ENCODE measurements at regions not wholly inside any gene's neighbourhood (a gene's known extent, or its start where the extent isn't known, plus 50 kb on each side); places are given as distances from the start of the nearest gene placed in this dataset.

DNA sequence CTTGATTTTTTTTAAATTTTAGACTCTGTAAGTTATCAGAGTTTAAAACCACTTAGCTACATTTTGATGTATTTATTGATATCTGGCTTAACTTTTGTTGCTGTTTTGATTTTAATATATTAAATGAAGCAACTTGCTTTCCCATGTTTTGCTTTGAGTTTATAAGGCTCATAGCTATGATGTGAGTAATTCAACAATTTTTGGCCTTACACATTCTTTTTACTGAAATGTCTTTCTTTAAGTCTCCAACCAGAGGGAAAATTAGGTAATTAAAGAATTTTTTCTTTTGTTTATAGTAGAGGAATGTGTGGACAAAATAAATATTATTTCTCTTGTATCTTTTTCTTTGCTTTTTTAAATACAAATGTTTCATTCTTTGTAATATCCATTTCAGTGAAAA lies 258.3 kb upstream of the ADAMTS5 start:
- no peak for DNase-seq (ENCODE audit: low read depth)
- H3K4me3 Mint-ChIP-seq (ENCODE audit: unreplicated experiment) = no peak overlapping the region
- TF ChIP-seq, protein P1, sequence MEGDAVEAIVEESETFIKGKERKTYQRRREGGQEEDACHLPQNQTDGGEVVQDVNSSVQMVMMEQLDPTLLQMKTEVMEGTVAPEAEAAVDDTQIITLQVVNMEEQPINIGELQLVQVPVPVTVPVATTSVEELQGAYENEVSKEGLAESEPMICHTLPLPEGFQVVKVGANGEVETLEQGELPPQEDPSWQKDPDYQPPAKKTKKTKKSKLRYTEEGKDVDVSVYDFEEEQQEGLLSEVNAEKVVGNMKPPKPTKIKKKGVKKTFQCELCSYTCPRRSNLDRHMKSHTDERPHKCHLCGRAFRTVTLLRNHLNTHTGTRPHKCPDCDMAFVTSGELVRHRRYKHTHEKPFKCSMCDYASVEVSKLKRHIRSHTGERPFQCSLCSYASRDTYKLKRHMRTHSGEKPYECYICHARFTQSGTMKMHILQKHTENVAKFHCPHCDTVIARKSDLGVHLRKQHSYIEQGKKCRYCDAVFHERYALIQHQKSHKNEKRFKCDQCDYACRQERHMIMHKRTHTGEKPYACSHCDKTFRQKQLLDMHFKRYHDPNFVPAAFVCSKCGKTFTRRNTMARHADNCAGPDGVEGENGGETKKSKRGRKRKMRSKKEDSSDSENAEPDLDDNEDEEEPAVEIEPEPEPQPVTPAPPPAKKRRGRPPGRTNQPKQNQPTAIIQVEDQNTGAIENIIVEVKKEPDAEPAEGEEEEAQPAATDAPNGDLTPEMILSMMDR (IDR thresholded peaks at IDR 0.05; ENCODE audit: insufficient read depth, low read depth, low read length) = no peak
- no peak for TF ChIP-seq EZH2 (IDR thresholded peaks at IDR 0.05; ENCODE audit: insufficient read depth, low read length)
- Histone ChIP-seq H3K4me1 (ENCODE audit: insufficient read depth, low read length) (no peaks in the 10 kb centered on the region), H3K4me2 (ENCODE audit: low read length) (no peak overlapping the region), H3K27ac (ENCODE audit: low read depth, low read length) (no peak overlapping the region), H3K9ac (ENCODE audit: low read length) (no peak overlapping the region), H3K9me3 (ENCODE audit: insufficient read depth, low read depth, low read length) (no peaks in the 10 kb centered on the region), H3K27me3 (ENCODE audit: insufficient read depth, low read length) (no peaks in the 10 kb centered on the region), H3K4me3 (ENCODE audit: insufficient read depth, low read depth, low read length) (no peak overlapping the region), H3K79me2 (ENCODE audit: insufficient read depth, low read length) (no peaks in the 10 kb centered on the region), H4K20me1 (ENCODE audit: insufficient read depth, low read length) (no peaks in the 10 kb centered on the region), H2AFZ (ENCODE audit: low read depth, low read length) (no peak overlapping the region), H3K36me3 (ENCODE audit: insufficient read depth, low read length) (no peaks in the 10 kb centered on the region)
- FAIRE-seq = no peak
- no peaks in the 10 kb centered on the region for H3K27me3 Mint-ChIP-seq (ENCODE audit: low read depth, unreplicated experiment)
- H3K27ac Mint-ChIP-seq (ENCODE audit: unreplicated experiment) = no peak overlapping the region
- peaks cover 3% of the 10 kb centered on the region for H3K4me1 Mint-ChIP-seq (ENCODE audit: low read depth, unreplicated experiment)
- H3K36me3 Mint-ChIP-seq (ENCODE audit: low read depth, unreplicated experiment) = no peaks in the 10 kb centered on the region
- no peaks in the 10 kb centered on the region for H3K9me3 Mint-ChIP-seq (ENCODE audit: unreplicated experiment)

DNA sequence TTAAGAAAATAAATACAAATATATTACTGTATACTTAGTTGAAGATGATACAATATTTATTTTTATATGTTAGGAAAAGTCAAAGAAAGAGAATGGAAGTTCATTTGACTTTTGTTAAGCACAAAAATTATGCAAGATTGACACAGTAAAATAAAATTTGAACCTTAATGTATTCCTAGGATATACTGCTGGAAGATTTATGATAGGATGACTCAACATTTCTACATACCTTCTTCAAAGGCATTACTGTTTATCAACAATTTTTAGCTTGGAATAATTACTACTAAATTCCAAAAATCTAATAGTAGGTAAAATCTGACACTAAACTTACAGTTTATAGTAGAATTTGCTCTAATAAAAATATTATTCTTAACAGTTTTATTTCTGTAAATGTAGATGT lies 257.3 kb upstream of the ADAMTS5 start:
- Histone ChIP-seq H2AFZ (ENCODE audit: low read depth, low read length) (no peak overlapping the region), H3K9me3 (ENCODE audit: insufficient read depth, low read depth, low read length) (no peaks in the 10 kb centered on the region), H3K79me2 (ENCODE audit: insufficient read depth, low read length) (no peaks in the 10 kb centered on the region), H3K4me3 (ENCODE audit: insufficient read depth, low read depth, low read length) (no peak overlapping the region), H4K20me1 (ENCODE audit: insufficient read depth, low read length) (no peaks in the 10 kb centered on the region), H3K36me3 (ENCODE audit: insufficient read depth, low read length) (no peaks in the 10 kb centered on the region), H3K4me1 (ENCODE audit: insufficient read depth, low read length) (no peaks in the 10 kb centered on the region), H3K27ac (ENCODE audit: low read depth, low read length) (no peak overlapping the region), H3K9ac (ENCODE audit: low read length) (no peak overlapping the region), H3K27me3 (ENCODE audit: insufficient read depth, low read length) (no peaks in the 10 kb centered on the region), H3K4me2 (ENCODE audit: low read length) (no peak overlapping the region)
- no peak overlapping the region for H3K4me3 Mint-ChIP-seq (ENCODE audit: unreplicated experiment)
- no peaks in the 10 kb centered on the region for H3K36me3 Mint-ChIP-seq (ENCODE audit: low read depth, unreplicated experiment)
- TF ChIP-seq, protein P1 (IDR thresholded peaks at IDR 0.05; ENCODE audit: insufficient read depth, low read depth, low read length) = no peak
- no peak for TF ChIP-seq EZH2 (IDR thresholded peaks at IDR 0.05; ENCODE audit: insufficient read depth, low read length)
- H3K27me3 Mint-ChIP-seq (ENCODE audit: low read depth, unreplicated experiment) = no peaks in the 10 kb centered on the region
- no peak overlapping the region for H3K27ac Mint-ChIP-seq (ENCODE audit: unreplicated experiment)
- H3K4me1 Mint-ChIP-seq (ENCODE audit: low read depth, unreplicated experiment) = peaks cover 3% of the 10 kb centered on the region
- FAIRE-seq = no peak
- no peaks in the 10 kb centered on the region for H3K9me3 Mint-ChIP-seq (ENCODE audit: unreplicated experiment)
- no peak for DNase-seq (ENCODE audit: low read depth)

GRCh38 chr21:27221077-27221476 lies 254.2 kb upstream of the ADAMTS5 start:
- no peak overlapping the region for H3K4me3 ChIP-seq (ENCODE audit: insufficient read depth, low read depth, low read length)
- no peak for TF ChIP-seq EZH2 (IDR thresholded peaks at IDR 0.05; ENCODE audit: insufficient read depth, low read length)
- TF ChIP-seq, protein P1 (IDR thresholded peaks at IDR 0.05; ENCODE audit: insufficient read depth, low read depth, low read length) = no peak
- no peaks in the 10 kb centered on the region for H3K4me1 ChIP-seq (ENCODE audit: insufficient read depth, low read length)
- no peaks in the 10 kb centered on the region for H3K79me2 ChIP-seq (ENCODE audit: insufficient read depth, low read length)
- Mint-ChIP-seq H3K4me3 (ENCODE audit: unreplicated experiment) (no peak overlapping the region), H3K4me1 (ENCODE audit: low read depth, unreplicated experiment) (peaks cover 3% of the 10 kb centered on the region), H3K36me3 (ENCODE audit: low read depth, unreplicated experiment) (no peaks in the 10 kb centered on the region), H3K27me3 (ENCODE audit: low read depth, unreplicated experiment) (no peaks in the 10 kb centered on the region), H3K27ac (ENCODE audit: unreplicated experiment) (no peak overlapping the region), H3K9me3 (ENCODE audit: unreplicated experiment) (no peaks in the 10 kb centered on the region)
- no peak overlapping the region for H3K27ac ChIP-seq (ENCODE audit: low read depth, low read length)
- DNase-seq (ENCODE audit: low read depth) = no peak
- no peak overlapping the region for H3K4me2 ChIP-seq (ENCODE audit: low read length)
- no peaks in the 10 kb centered on the region for H3K27me3 ChIP-seq (ENCODE audit: insufficient read depth, low read length)
- H2AFZ ChIP-seq (ENCODE audit: low read depth, low read length) = no peak overlapping the region
- H3K36me3 ChIP-seq (ENCODE audit: insufficient read depth, low read length) = no peaks in the 10 kb centered on the region
- no peak for FAIRE-seq
- H3K9me3 ChIP-seq (ENCODE audit: insufficient read depth, low read depth, low read length) = no peaks in the 10 kb centered on the region
- no peaks in the 10 kb centered on the region for H4K20me1 ChIP-seq (ENCODE audit: insufficient read depth, low read length)
- H3K9ac ChIP-seq (ENCODE audit: low read length) = no peak overlapping the region
